ENCODE measurements at regions not wholly inside any gene's neighbourhood (a gene's known extent, or its start where the extent isn't known, plus 50 kb on each side); places are given as distances from the start of the nearest gene placed in this dataset.

DNA sequence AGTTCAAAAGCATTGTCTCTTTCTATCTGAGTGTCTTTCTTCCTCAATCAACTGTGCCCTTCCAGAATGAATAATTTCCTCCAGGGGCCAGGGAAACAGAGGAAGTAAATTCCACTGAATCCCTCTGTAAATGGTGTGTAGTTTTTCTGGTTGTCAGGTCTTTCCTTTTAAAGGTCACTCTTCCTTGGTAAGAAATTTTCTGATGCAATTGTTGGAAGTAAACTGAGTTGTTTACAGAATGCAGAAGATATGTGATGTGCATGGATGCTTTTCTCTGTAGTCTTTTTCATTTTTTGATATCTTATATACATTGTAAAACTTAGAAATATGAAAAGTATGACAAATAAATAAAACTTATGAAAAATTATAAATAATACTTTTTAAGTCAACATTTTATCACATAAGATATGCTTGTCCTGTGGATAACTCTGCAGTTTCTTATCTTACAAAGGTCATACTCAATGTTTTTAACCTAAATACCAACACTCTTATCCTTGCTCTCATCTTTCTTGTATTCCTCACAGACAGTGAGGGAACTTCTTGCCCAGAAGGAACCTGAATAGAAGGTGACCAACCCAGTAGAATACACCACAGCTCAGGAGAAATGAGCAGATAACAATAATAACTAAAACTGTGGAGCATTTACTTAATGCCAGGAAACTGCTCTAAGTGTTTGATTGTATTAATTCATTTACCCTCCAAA lies 234.5 kb downstream of the METTL4 start:
- no peak for DNase-seq

DNA sequence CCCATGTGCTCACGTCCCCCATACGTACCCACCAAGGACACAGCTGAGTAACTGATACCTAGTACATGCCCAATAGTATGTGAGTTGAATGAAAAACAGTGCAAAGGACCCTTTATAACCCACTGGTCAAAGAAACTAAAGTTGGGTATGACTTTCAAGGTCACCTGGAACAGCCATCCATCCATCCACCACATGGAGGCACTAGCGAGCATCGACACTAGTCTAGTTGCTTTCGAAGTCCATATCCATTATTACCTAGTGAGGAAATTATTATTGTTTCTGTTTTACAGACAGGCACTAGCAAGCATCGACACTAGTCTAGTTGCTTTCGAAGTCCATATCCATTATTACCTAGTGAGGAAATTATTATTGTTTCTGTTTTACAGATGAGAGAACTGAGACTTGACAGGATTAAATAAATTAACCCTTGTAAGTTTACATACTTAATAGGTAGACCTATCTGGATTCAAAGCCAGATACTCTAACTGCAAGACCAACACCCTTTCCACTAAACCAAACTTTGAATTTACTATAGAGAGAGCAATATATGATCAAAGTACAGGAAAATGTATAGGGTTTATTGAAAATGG lies 233.7 kb downstream of the METTL4 start:
- no peak for DNase-seq

DNA sequence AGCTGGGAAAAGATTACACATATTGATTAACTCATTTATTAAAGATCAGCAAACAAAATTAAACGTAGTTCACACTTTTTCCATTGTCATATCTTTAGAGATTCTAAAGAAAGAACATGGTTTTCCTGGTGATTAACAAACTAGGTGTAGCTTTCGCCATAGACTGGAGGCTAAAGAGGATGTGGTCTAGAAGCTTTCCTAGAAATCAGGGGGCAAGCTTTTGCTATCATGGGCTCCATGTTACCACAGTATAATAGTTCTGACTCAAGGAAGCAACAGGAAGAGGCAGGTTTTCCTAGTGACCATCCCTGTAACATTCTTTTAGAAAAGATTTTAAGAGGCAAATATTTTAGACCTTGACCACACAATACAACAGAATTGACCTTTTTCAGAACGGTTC lies 232.7 kb downstream of the METTL4 start:
- no peak for DNase-seq

DNA sequence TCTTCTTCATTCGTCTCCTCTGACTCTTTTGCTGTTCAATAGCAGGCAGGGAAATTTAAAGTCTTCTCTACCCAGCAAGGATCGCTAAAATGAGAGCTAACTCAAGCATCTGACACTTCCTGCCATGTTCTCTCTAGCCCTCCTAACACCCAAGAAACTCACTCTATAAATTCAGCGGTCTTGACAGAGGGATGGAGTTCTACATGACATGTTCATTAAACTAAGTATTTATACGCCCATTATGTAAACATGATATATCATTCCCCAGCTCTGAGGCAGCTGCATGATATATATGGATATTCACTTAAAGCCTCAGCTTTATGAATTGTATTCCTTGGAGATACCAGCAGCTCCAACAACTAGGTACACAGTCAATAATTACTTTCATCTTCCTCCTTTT lies 231.0 kb downstream of the METTL4 start:
- no peak for DNase-seq

DNA sequence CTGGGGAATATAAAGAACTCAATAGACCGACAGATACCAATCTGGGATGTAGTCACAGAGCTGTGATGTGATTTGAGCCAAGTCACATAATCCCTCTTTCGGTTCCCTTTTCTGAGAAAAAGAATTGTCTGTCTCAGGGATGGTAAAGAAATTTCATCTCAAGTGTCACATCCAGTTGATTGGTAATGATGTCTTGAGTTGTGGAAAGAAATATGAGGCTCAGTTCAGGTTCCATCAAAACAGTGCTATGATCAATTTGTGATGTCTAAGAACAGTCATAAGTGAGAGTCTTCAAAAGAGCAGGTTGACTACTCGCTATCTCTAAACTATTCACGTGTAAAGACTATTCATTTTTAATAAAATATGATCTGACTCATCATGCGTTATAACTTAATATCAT lies 223.3 kb downstream of the METTL4 start:
- no peak for DNase-seq

DNA sequence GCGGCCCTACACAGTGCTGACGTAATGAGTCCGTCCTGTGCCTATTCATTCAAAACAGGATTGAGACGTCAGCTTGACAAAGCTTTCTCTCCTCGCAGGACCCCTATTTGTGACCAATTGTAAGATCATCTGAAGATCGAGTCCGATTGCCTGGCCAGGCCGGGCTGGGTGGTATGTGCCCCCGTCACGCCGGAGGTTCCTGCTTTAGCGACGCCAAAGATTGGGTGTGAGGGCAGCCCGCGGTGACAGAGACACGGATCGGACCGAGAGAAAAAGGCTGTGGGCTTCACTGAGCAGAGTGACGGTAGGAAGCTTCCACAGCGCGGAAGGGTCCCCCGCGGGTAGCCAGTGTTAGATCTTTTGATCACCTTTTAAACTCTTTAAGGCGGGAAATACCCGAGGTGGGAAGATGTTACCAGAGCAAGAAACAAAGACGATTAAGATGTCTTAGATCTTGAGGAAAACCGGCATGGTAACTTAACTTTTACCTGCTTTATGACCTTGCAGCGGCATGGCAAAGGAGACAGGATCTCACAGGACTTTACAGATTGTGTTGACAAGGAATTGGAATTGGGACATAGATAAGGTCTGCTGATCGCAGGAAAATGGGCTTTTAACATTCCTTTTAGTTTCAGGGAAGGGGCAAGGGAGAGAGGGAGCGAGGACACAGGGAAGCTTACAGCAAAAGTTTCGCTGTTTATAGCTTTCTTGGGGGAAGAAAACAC lies 220.0 kb downstream of the METTL4 start:
- no peak for DNase-seq

DNA sequence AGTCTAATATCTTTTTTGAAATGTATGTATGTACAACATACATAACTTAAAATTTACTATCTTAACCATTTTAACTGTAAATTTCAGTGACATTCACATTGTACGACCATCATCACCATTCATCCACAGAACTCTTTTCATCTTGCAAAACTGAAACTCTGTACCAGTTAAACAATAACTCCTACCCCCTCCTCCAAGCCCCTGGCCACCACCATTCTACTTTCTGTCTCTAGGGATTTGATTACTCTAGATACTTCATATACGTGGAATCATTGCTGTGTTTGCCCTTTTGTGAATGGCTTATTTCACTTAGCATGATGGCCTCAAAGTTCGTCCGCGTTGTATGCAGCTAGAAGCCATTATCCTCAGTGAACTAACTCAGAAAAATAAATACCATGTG lies 217.0 kb downstream of the METTL4 start:
- DNase-seq: no peak

DNA sequence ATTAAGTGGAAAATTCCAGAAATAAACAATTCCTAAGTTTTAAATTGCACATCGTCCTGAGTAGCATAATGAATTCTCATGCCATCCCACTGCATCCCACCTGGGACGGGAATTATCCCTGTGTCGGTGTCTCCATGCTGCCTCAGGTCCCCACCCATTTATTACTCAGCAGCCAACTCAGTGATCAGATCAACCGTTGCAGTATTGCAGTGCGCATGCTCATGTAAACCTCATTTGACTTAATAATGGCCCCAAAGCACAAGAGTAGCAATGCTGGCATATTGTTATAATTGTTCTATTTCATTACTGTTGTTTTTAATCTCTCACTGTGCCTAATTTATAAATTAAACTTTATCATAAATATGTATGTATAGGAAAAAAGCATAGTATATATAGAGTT lies 214.4 kb downstream of the METTL4 start:
- DNase-seq: no peak

DNA sequence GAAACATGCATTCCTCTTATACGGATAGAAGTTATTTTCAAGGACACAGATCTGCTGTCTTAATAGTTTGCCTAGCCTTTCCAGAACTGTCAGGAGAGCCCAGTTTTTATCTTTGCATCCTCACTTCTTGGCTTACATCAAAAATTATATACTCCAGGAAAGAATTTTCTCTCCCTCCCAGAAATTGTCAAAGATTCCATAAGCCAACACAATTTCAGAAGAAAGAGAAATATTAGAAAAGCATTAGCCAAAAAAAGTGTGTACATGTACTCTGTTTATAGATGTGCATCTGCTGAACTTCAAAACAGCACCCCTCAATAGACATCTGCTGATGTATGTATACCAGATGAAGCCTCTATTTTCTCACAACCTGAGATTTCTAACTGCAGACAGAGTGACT lies 210.4 kb downstream of the METTL4 start:
- DNase-seq: no peak

DNA sequence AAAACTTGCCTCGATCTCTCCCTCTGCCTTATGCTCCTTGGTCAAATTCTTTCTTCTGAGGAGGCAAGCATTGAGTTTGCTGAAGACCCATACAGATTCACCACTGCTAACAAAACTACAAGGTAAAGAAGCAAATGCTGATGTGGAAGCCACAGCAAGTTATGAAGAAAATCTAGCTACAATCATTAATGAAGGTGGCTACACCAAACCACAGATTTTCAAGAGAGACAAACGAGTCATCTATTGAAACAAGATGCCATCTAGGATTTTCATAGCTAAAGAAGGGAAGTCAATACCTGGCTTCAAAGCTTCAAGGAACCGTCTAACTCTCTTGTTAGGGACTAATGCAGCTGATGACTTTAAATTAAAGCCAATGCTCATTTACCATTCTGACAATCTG lies 203.2 kb downstream of the METTL4 start:
- DNase-seq: no peak

DNA sequence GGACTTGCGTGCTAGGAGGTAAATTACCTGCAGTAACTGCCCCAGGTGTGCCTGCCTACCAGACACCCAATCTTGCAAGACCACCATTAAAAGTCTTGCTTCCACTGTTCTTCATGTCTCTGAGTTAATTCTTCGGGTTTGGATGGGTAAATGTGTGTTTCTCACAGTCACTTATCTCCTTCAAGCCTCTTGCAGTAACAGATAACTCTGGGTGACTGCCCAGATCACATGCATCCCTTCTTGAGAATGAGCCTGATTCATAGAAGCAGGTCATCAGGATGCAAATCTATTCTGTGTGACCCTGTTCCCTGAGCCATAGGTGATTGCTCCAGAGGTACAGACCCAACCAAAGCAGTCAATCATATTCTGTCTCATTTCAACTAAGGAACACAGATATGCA lies 194.6 kb downstream of the METTL4 start:
- DNase-seq: no peak

DNA sequence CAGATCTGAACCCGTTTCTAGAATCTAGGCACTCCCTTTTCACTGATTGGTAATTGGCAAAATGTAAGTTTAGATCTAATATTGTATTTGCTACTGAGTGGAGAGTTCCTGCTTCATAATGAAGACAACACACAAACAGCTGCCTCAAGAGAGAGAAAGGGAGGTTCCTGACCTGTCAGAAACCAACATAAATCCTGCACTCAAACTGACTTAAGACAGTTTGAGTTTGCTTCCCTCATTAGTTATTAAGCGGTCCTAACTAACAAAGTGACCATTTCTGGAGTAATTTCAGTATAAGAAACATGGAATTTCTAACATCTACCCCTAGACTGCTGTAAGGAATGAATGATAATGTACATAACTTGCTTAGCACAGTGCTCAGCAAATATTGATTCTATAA lies 191.2 kb downstream of the METTL4 start:
- DNase-seq: no peak

DNA sequence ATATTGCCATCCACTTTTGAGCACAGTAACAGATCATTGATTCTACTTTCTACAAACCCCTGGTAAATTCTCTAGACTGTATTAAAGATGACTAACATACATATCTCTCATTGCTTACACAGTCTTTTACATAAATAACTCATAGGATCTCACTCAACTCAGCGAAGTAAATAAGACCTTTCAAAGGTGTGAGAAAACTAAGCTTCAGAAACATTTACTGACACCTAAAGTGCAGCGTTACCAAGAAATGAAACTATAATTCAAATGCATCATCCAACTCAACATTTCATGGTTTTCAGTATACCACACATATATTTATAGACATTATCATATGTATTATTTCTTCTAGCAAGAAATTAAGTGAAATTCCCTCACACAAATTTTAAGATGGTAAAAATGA lies 189.8 kb downstream of the METTL4 start:
- DNase-seq: no peak

DNA sequence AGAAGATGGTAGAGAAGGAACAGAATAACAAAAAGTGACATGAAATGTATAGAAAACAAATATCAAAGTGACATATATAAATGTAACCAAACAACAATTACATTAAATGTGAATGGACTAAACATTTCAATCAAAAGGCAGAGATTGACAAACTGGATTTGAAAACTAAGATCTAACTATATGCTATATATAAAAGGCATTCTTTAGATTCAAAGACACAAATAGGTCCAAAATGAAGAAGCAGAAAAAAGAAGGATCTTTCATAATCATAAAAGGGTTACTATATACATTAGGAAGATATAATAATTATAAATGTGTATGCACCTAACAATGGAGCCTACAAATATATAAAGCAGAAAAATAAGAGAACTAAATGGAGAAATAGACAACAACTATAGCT lies 183.7 kb downstream of the METTL4 start:
- no peak for DNase-seq

DNA sequence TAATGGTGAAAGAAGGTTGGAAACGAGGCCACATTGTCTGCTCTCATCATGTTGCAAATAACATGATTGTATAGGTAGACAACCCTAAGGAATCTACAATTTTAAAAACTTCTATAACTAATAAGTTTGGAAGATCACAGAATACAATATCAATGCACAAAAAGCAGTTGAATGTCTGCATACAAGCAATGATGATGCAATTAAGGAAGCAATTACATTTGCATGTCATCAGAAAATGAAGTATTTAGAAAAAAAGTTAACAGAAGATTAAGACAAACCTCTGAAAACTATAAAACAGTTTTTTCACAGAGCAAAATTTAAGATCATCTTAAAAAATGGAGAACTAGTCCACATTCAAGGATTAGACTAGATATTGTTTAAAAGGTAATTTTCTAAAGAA lies 181.1 kb downstream of the METTL4 start:
- no peak for DNase-seq

DNA sequence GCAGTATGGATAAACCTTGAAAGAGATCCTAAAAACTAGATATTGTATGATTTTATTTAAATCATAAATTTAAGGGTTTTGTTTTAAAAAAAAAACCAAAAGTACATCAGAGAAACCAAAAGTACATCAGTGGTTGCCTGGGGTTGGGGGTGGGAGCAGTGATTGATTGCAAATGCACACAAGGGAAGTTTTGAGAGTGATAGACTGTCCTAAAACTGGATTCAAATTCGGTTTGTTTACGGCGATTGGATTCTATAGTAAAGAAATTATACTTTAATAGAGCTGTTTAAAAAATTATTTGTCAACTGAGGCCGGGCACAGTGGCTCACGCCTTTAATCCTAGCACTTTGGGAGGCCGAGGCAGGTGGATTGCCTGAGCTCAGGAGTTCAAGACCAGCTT lies 179.8 kb downstream of the METTL4 start:
- DNase-seq: no peak

DNA sequence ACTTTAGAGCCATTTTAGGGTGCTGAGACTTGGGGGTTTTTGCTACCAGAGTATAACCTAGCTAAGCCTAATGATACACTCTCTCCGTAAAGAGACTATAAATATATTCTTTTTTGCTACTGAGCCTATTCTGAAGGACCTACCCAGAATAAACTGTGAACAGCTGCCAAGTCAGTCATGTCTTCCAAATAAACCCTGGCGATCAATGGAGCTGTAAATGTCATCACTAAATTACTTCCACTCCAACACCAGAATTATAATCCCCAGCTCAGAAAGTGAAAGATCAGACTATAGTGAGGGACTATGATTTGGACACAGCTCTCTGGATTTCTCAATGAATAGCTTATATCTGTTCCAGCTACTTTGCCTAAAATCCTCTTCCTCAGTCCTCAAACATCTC lies 178.9 kb downstream of the METTL4 start:
- no peak for DNase-seq

DNA sequence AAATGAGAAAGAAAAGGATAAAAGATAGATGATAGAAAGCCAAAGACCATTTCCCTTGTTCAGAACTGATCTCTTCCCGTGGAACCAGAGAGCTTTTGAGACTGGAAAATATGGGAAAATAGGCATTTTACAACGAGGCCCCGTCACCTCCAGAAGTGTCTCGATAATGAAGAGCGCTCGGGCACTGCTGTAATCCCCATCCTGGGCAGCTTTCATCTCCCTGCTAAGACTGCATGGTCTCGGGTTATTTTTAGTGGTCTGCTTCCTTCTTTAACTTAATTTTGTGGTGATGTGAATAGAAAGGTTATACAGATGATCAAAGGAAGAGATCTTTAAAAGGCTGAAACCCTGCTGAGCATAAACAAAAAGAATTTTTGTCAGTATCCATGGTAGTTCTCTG lies 176.6 kb downstream of the METTL4 start:
- no peak for DNase-seq

DNA sequence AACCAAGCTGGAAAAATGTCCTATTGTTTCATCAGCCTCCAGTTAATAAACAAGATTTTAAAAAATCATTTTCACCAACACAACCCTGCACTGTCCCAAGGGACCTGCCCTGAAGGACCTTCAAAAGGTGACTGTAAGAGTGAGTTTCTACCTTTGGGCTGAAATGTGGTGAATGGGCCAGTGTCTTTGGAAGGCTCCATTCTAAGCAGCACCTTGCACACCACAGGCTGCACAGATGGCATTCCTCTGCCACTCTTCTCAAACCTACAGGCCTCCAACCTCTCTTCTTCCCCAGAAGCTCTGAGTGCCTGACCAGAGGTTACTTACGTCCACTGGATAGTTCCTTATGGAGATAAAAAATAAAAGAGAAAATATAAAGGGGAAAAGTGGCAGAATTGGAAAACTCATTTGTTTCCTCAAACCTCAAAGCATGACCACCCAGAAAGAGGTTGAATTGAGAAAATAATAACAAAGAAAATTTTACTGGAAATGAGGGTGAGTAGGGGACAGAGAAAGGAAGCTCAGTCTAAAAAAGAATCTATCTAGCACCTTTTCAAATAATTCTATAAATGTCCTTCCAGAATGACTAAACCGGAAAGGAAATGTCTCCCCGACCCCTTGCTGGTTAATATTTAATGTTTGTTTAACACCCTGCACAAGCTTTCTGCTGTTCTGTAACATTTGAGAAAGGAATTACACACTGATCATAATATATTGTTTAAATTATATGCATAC lies 175.7 kb downstream of the METTL4 start:
- DNase-seq: no peak

DNA sequence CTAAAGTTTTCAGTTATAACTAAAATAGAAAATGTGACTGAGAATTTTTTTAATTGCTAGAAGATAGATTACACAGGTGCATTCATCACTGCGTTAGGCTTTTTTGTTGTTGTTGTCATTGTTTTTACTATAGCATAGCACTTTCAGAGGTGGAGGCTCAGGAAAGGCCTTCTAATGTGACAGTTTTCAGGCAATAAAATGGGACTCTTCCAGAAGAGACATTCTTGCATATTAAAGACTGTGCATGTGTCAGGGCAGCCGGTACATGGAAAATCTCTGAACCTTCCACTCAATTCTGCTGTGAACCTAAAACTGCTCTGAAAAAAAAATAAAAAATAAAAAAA lies 175.2 kb downstream of the METTL4 start:
- DNase-seq: no peak

DNA sequence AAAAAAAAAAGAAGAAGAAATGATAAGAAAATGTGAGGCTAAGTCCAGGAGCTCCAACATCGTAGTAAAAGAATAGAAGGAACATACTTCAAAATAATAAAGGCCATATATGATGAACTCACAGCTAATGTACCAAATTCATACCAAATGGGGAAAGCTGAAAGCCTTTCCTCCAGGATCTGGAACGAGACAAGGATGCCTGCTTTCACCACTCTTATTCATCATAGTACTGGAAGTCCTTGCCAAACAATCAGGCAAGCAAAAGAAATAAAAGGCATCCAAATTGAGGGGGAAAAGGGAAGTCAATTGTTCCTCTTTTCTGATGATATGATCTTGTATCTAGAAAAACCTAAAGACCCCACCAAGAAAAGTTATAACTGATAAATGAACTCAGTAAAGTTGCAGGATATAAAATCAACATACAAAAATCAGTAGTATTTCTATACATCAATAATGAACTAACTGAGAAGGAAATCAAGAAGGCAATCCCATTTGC lies 170.6 kb downstream of the METTL4 start:
- DNase-seq: no peak

DNA sequence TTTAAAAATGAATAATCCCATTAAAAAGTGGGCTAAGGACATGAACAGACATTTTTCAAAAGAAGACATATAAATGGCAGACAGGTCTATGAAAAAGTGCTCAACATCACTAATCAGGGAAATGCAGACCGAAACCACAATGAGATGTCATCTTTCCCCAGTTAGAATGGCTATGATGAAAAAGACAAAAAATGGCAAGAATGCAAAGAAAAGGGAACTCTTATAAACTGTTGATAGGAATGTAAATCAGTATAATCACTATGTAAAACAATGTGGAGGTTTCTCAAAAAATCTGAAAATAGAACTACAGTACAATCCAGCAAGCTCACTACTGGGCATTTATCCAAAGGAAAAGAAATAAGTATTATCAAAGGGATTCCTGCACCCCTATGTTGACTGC lies 169.2 kb downstream of the METTL4 start:
- DNase-seq: no peak

DNA sequence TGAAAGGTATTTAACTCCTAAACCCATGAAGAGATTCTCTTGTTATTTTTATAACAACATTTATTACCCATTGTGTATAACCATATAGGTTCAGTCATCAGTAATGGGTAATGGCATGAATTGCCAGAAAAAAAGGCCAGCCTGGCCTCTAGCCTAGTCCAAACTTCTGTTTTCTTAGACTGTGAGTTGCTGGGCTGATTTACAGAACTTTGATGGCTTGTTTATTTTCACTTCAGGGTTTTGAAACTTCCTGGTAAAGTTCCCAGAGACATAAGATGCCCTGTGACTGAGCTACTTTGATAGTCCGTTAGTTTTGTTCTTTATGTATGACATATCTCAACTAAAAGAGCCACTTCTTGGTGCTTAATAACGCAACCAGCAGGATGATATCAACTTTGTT lies 164.8 kb downstream of the METTL4 start:
- no peak for DNase-seq

DNA sequence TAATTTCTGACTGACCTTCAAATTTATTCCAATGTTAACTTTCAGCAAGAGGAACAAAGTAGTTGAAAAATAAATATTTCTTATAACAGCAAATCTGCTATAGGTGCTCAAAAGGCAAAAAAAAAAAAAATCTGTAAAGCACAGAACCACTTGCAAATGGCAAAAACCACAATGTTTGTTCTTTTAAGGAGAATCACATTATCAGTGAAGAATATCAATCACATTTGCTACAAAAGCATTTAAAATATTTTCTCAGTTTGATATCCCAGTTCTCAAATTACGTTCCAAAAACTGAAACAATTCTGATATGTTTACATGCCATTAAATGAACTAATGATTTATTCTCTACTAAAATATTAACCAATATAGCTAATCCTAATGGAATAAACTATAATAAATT lies 163.3 kb downstream of the METTL4 start:
- no peak for DNase-seq

All from NCI-H2029 (cell line).